Endodermal cell (in vitro differentiated cells): ENCODE measurements at regions not wholly inside any gene's neighbourhood (a gene's known extent, or its start where the extent isn't known, plus 50 kb on each side); places are given as distances from the start of the nearest gene placed in this dataset.

Source experiments
- DNase-seq: peaks from one replicate; pipeline ENCODE4 v3.0.0-alpha.2; 2017
- H3K27ac ChIP-seq: 2 replicates; pipeline ENCODE4 v1.5.1; 2013; ENCODE audit warnings: mild to moderate bottlenecking, low read depth, low read length, moderate library complexity
- H3K27me3 ChIP-seq: 2 replicates; pipeline ENCODE4 v1.6.1; 2013; ENCODE audit warnings: mild to moderate bottlenecking, low read length, moderate library complexity; ENCODE audit not compliant: insufficient read depth, control insufficient read depth, poor library complexity, severe bottlenecking
- H3K36me3 ChIP-seq: 2 replicates; pipeline ENCODE4 v1.7.0; 2013; ENCODE audit warnings: mild to moderate bottlenecking, low read length, moderate library complexity; ENCODE audit not compliant: control insufficient read depth, insufficient read depth
- H3K4me1 ChIP-seq: one replicate; pipeline ENCODE4 v1.7.0; 2013; ENCODE audit warnings: low read length; ENCODE audit not compliant: control insufficient read depth, insufficient read depth
- H3K4me3 ChIP-seq: 2 replicates; pipeline ENCODE4 v1.5.1; 2013; ENCODE audit warnings: mild to moderate bottlenecking, low read length, moderate library complexity
- H3K9ac ChIP-seq: 2 replicates; pipeline ENCODE4 v1.6.1; 2013; ENCODE audit warnings: mild to moderate bottlenecking, low read length, moderate library complexity; ENCODE audit not compliant: poor library complexity, severe bottlenecking; ENCODE audit errors: extremely low read depth
- H3K9me3 ChIP-seq: 2 replicates; pipeline ENCODE4 v1.6.1; 2013; ENCODE audit warnings: mild to moderate bottlenecking, low read length, moderate library complexity; ENCODE audit not compliant: control insufficient read depth
- H3K27ac Mint-ChIP-seq: 2 replicates; pipeline ENCODE4 v1.8.0; 2020; ENCODE audit warnings: mixed read lengths
- H3K27me3 Mint-ChIP-seq: 2 replicates; pipeline ENCODE4 v1.8.0; 2021; ENCODE audit warnings: mild to moderate bottlenecking, mixed read lengths; ENCODE audit not compliant: insufficient read depth
- H3K36me3 Mint-ChIP-seq: 2 replicates; pipeline ENCODE4 v1.8.0; 2020; ENCODE audit warnings: low read depth, mixed read lengths
- H3K4me1 Mint-ChIP-seq: 2 replicates; pipeline ENCODE4 v1.8.0; 2020; ENCODE audit warnings: mixed read lengths
- H3K4me3 Mint-ChIP-seq: 2 replicates; pipeline ENCODE4 v1.8.0; 2020; ENCODE audit warnings: mild to moderate bottlenecking, moderate library complexity, mixed read lengths
- H3K9me3 Mint-ChIP-seq: 2 replicates; pipeline ENCODE4 v1.8.0; 2020; ENCODE audit warnings: mild to moderate bottlenecking, mixed read lengths
- CTCF ChIP-seq: fragments of 200-600 bp; sonication (generic); conservative IDR thresholded peaks from 2 replicates; pipeline ENCODE4 v1.5.0; 2021; ENCODE audit warnings: antibody characterized with exemption, mild to moderate bottlenecking
- WGBS, 2 experiments: methylation state at CpG; one replicate each; pipeline versions ENCODE4 v1.1.5 to v1.1.7; 2013; ENCODE audit warnings: missing lambda C conversion rate in 2 of 2, mixed read lengths in 1 of 2; ENCODE audit not compliant: insufficient coverage in 1 of 2, insufficient read length in 1 of 2; 5-methylcytosine and 5-hydroxymethylcytosine counted together

- Mint-ChIP-seq H3K36me3 (no peaks in the 10 kb centered on the region), H3K4me3 (no peak overlapping the region), H3K4me1 (peaks cover 12% of the 10 kb centered on the region), H3K27ac (no peak overlapping the region), H3K9me3 (no peaks in the 10 kb centered on the region), H3K27me3 (peaks cover 6% of the 10 kb centered on the region)
- no peak overlapping the region for H3K4me3 ChIP-seq
- TF ChIP-seq CTCF, result no peak
- H3K4me1 ChIP-seq, result peaks cover 9% of the 10 kb centered on the region
- 81 to 94% methylated on average over 7 to 11 of the region's 11 CpGs for WGBS, 2 experiments
- H3K27me3 ChIP-seq, result peaks cover 4% of the 10 kb centered on the region
- H3K27ac ChIP-seq, result no peak overlapping the region
- no peak for DNase-seq
- H3K9ac ChIP-seq, result no peak overlapping the region
- no peaks in the 10 kb centered on the region for H3K9me3 ChIP-seq
- H3K36me3 ChIP-seq, result no peaks in the 10 kb centered on the region
These were observed 658.5 kb downstream of the AJAP1 start for GRCh38 chr1:5312862-5313261.

DNA sequence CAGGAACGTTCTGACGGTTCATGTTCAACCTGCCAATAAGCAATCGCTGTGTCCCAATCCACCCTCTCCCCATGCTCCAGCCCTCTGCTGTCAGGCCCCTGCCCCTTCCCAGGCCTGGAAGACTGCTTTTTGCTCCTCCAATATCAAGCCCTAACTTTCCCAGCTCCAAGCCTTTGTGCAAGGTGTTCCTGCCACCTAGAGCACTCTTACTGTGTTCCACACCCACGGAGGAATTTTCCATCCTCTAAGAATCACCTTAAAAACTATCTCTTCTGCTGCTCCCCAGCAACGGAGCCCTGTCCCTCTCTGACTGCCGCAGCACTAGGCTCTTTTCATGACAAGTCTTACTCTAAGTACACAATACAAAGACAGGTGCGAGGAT lies 657.9 kb downstream of the AJAP1 start:
- Mint-ChIP-seq H3K4me1 (peaks cover 12% of the 10 kb centered on the region), H3K4me3 (no peak overlapping the region), H3K9me3 (no peaks in the 10 kb centered on the region), H3K36me3 (no peaks in the 10 kb centered on the region), H3K27me3 (peaks cover 6% of the 10 kb centered on the region), H3K27ac (no peak overlapping the region)
- peaks cover 9% of the 10 kb centered on the region for H3K4me1 ChIP-seq
- no peaks in the 10 kb centered on the region for H3K9me3 ChIP-seq
- no peaks in the 10 kb centered on the region for H3K27me3 ChIP-seq
- no peak overlapping the region for H3K4me3 ChIP-seq
- no peak for DNase-seq
- no peaks in the 10 kb centered on the region for H3K36me3 ChIP-seq
- WGBS, 2 experiments, result 89 to 96% methylated on average over 4 to 7 of the region's 7 CpGs
- no peak for TF ChIP-seq CTCF
- H3K9ac ChIP-seq, result no peak overlapping the region
- H3K27ac ChIP-seq, result no peak overlapping the region

GRCh38 chr1:5311634-5312292 lies 657.4 kb downstream of the AJAP1 start:
- Mint-ChIP-seq H3K36me3 (no peaks in the 10 kb centered on the region), H3K27me3 (peaks cover 6% of the 10 kb centered on the region), H3K9me3 (no peaks in the 10 kb centered on the region), H3K4me3 (no peak overlapping the region), H3K4me1 (peaks cover 12% of the 10 kb centered on the region), H3K27ac (no peak overlapping the region)
- Histone ChIP-seq H3K27me3 (no peaks in the 10 kb centered on the region), H3K4me1 (peaks cover 9% of the 10 kb centered on the region), H3K27ac (no peak overlapping the region), H3K36me3 (no peaks in the 10 kb centered on the region), H3K4me3 (no peak overlapping the region), H3K9ac (no peak overlapping the region), H3K9me3 (no peaks in the 10 kb centered on the region)
- DNase-seq, result no peak
- TF ChIP-seq CTCF, result no peak
- 64 to 78% methylated on average over 6 to 11 of the region's 11 CpGs for WGBS, 2 experiments
